ENCODE measurements at regions not wholly inside any gene's neighbourhood (a gene's known extent, or its start where the extent isn't known, plus 50 kb on each side); places are given as distances from the start of the nearest gene placed in this dataset.

DNA sequence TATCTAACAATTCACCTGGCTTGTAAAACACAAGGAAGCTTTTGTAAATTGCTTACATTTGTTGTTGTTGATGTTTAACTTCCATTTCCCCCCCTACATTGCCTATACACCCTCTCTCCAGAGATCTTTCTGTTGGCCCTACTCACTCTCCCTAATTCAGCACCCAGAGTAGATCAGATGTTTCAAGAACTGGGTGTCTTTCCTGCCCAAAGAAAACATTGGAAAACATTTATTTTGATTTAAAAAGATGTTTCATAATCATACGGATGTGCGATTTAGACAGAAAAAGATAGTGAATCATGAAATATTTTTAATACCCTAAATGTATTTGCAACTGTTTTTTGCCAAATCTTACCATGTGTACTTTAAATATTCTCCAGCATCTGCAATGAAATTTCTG is 446.4 kb upstream of the RGS6 start:
- H3K36me3 ChIP-seq (ENCODE audit: control insufficient read depth, insufficient read depth, low read length), result no peaks in the 10 kb centered on the region
- no peak for TF ChIP-seq IFI16 (CRISPR knock-in tag; IDR thresholded peaks at IDR 0.05)
- TF ChIP-seq, protein P1, sequence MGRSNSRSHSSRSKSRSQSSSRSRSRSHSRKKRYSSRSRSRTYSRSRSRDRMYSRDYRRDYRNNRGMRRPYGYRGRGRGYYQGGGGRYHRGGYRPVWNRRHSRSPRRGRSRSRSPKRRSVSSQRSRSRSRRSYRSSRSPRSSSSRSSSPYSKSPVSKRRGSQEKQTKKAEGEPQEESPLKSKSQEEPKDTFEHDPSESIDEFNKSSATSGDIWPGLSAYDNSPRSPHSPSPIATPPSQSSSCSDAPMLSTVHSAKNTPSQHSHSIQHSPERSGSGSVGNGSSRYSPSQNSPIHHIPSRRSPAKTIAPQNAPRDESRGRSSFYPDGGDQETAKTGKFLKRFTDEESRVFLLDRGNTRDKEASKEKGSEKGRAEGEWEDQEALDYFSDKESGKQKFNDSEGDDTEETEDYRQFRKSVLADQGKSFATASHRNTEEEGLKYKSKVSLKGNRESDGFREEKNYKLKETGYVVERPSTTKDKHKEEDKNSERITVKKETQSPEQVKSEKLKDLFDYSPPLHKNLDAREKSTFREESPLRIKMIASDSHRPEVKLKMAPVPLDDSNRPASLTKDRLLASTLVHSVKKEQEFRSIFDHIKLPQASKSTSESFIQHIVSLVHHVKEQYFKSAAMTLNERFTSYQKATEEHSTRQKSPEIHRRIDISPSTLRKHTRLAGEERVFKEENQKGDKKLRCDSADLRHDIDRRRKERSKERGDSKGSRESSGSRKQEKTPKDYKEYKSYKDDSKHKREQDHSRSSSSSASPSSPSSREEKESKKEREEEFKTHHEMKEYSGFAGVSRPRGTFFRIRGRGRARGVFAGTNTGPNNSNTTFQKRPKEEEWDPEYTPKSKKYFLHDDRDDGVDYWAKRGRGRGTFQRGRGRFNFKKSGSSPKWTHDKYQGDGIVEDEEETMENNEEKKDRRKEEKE (IDR thresholded peaks at IDR 0.05; ENCODE audit: borderline replicate concordance in 1 of 2, control insufficient read depth in 1 of 2, low read depth in 2 of 2, low read length in 1 of 2), result no peak
- no peak for TF ChIP-seq KLF13 (tag; IDR thresholded peaks at IDR 0.05; ENCODE audit: borderline replicate concordance, low read depth)
- TF ChIP-seq TSC22D4 (tag; IDR thresholded peaks at IDR 0.05), result no peak
- TF ChIP-seq KAT7 (CRISPR knock-in tag; IDR thresholded peaks at IDR 0.05; ENCODE audit: borderline replicate concordance), result no peak
- TF ChIP-seq PHB (CRISPR knock-in tag; IDR thresholded peaks at IDR 0.05), result no peak
- TF ChIP-seq, protein P2, sequence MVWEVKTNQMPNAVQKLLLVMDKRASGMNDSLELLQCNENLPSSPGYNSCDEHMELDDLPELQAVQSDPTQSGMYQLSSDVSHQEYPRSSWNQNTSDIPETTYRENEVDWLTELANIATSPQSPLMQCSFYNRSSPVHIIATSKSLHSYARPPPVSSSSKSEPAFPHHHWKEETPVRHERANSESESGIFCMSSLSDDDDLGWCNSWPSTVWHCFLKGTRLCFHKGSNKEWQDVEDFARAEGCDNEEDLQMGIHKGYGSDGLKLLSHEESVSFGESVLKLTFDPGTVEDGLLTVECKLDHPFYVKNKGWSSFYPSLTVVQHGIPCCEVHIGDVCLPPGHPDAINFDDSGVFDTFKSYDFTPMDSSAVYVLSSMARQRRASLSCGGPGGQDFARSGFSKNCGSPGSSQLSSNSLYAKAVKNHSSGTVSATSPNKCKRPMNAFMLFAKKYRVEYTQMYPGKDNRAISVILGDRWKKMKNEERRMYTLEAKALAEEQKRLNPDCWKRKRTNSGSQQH (CRISPR knock-in tag; IDR thresholded peaks at IDR 0.05), result no peak
- no peak for TF ChIP-seq SMARCE1 (IDR thresholded peaks at IDR 0.05)
- no peaks in the 10 kb centered on the region for H3K79me2 ChIP-seq (ENCODE audit: control insufficient read depth, insufficient read depth, low read length)
- H2AFZ ChIP-seq (ENCODE audit: low read depth, low read length), result no peak overlapping the region
- H3K27ac ChIP-seq (ENCODE audit: extremely low read depth, low read depth, low read length), result no peak overlapping the region
- H4K20me1 ChIP-seq (replicated peaks; ENCODE audit: control insufficient read depth, insufficient read depth, low read length), result no peaks in the 10 kb centered on the region
- no peak overlapping the region for H3K4me3 ChIP-seq
- H3K4me1 ChIP-seq (replicated peaks in 1 of 2; ENCODE audit: control insufficient read depth in 2 of 2, insufficient read depth in 2 of 2, low read length in 2 of 2), result peaks cover 0 to 6% of the 10 kb centered on the region in 2 experiments; a peak in 2 of 5 replicates
- no peaks in the 10 kb centered on the region for H3K27me3 ChIP-seq (ENCODE audit: control insufficient read depth in 2 of 2, insufficient read depth in 2 of 2, low read length in 2 of 2)
- FAIRE-seq (no peak), ATAC-seq (no peak), DNase-seq (ENCODE audit: extremely low read depth in 1 of 4, low spot score in 3 of 4) (no peak)
- H3K4me2 ChIP-seq (ENCODE audit: insufficient read depth, low read length), result no peak overlapping the region
- intact Hi-C loops (cut with micrococcal nuclease), result loop anchor here (10.0 kb wide), 1 partner anchor 161 kb away; the partner anchor contains the start of gene SIPA1L1
- in situ Hi-C loops (cut with MboI), result no loop called here
- no peak overlapping the region for H3K9ac ChIP-seq (ENCODE audit: insufficient read depth in 1 of 2, low read depth in 2 of 2, low read length in 2 of 2)
- H3K9me1 ChIP-seq (ENCODE audit: control insufficient read depth, insufficient read depth, low read length), result no peaks in the 10 kb centered on the region
- CTCF ChIA-PET (ENCODE audit: low intra/inter-chr PET ratio), result no interaction called here
- POLR2A ChIA-PET, result interaction anchor here (0.6 kb wide), 1 partner anchor 104 kb away, joined by 3 read pairs; no protein-coding TSS in a partner anchor
- no TSS peak for BruUV-seq (replicated peaks)
- no peaks in the 10 kb centered on the region for H3K9me3 ChIP-seq (replicated peaks; ENCODE audit: control insufficient read depth, insufficient read depth, low read depth, low read length)
- WGBS (ENCODE audit: insufficient coverage, low coverage, missing lambda C conversion rate), result 93% methylated on average over 2 of the region's 2 CpGs

Measured in K562 (cell line).